HepG2 (cell line): ENCODE measurements at regions not wholly inside any gene's neighbourhood (a gene's known extent, or its start where the extent isn't known, plus 50 kb on each side); places are given as distances from the start of the nearest gene placed in this dataset.
A peak's percentile ranks its signal among the peaks of the same experiment; 100 is the strongest.

ENCODE experiments used
- ASH2L ChIP-seq: fragments of 300-600, 200-600 bp; sonication (generic); IDR thresholded peaks from 2 replicates; pipeline ENCODE4 v1.7.0; 2017; ENCODE audit warnings: low read depth, mild to moderate bottlenecking, moderate library complexity, mixed read lengths, low read length; ENCODE audit not compliant: insufficient read length
- DRAP1 ChIP-seq: IDR thresholded peaks from 2 replicates; pipeline ENCODE4 v1.6.1; 2016; ENCODE audit warnings: missing genetic modification reagents, missing compliant biosample characterization
- FOXO1 ChIP-seq: sonication (generic); formaldehyde crosslinking; IDR thresholded peaks from 2 replicates; pipeline ENCODE4 v1.4.0; 2020; ENCODE audit warnings: missing genetic modification reagents
- FOXO4 ChIP-seq: sonication (generic); formaldehyde crosslinking; conservative IDR thresholded peaks from 2 replicates; pipeline ENCODE4 v1.8.1; 2023; ENCODE audit warnings: missing genetic modification reagents
- FOXP1 ChIP-seq, 2 experiments: fragments of 450-650 bp in 1 of 2; IDR thresholded peaks; 2 replicates each; pipeline ENCODE4 v1.6.1; 2017 to 2018; ENCODE audit warnings: antibody characterized with exemption in 1 of 2
- IRF1 ChIP-seq: sonication (generic); formaldehyde crosslinking; IDR thresholded peaks from 2 replicates; pipeline ENCODE4 v1.4.0; 2020; ENCODE audit warnings: low read depth, mild to moderate bottlenecking, missing genetic modification reagents
- LBX2 ChIP-seq: sonication (generic); formaldehyde crosslinking; IDR thresholded peaks from 2 replicates; pipeline ENCODE4 v1.5.0; 2020; ENCODE audit warnings: missing genetic modification reagents, mild to moderate bottlenecking, borderline replicate concordance
- NFYB ChIP-seq: sonication (generic); formaldehyde crosslinking; IDR thresholded peaks from 2 replicates; pipeline ENCODE4 v1.4.0; 2020; ENCODE audit warnings: missing genetic modification reagents
- NR2F2 ChIP-seq: IDR thresholded peaks from 2 replicates; pipeline ENCODE4 v1.6.1; 2012; ENCODE audit warnings: low read depth, inconsistent platforms, borderline replicate concordance
- SMAD3 ChIP-seq: sonication (generic); formaldehyde crosslinking; IDR thresholded peaks from 2 replicates; pipeline ENCODE4 v1.4.0; 2020; ENCODE audit warnings: missing genetic modification reagents
- SP4 ChIP-seq: sonication (generic); formaldehyde crosslinking; IDR thresholded peaks from 2 replicates; pipeline ENCODE4 v1.8.1; 2023; ENCODE audit warnings: mild to moderate bottlenecking, missing genetic modification reagents
- SRSF1 ChIP-seq: fragments of 200-400 bp; formaldehyde crosslinking; optimal IDR thresholded peaks from 2 replicates; pipeline ENCODE3; 2017; ENCODE audit warnings: mild to moderate bottlenecking, low read depth, low read length, moderate library complexity
- TBX2 ChIP-seq: sonication (generic); formaldehyde crosslinking; IDR thresholded peaks from 2 replicates; pipeline ENCODE4 v1.5.0; 2020; ENCODE audit warnings: missing genetic modification reagents, mild to moderate bottlenecking, borderline replicate concordance
- ZBTB20 ChIP-seq: sonication (generic); formaldehyde crosslinking; IDR thresholded peaks from 2 replicates; pipeline ENCODE4 v1.8.1; 2023; ENCODE audit warnings: missing genetic modification reagents, low read depth, mild to moderate bottlenecking, borderline replicate concordance
- ZBTB25 ChIP-seq: IDR thresholded peaks from 2 replicates; pipeline ENCODE4 v1.6.1; 2018; ENCODE audit warnings: missing genetic modification reagents
- ZMYM4 ChIP-seq: sonication (generic); formaldehyde crosslinking; IDR thresholded peaks from 2 replicates; pipeline ENCODE4 v1.8.1; 2023; ENCODE audit warnings: mild to moderate bottlenecking, missing genetic modification reagents
- ZNF124 ChIP-seq: sonication (generic); formaldehyde crosslinking; IDR thresholded peaks from 2 replicates; pipeline ENCODE4 v1.4.0; 2020; ENCODE audit warnings: missing genetic modification reagents
- ZNF329 ChIP-seq: sonication (generic); formaldehyde crosslinking; IDR thresholded peaks from 2 replicates; pipeline ENCODE4 v1.9.0; 2021; ENCODE audit warnings: low read depth, mild to moderate bottlenecking, missing genetic modification reagents
- ZNF44 ChIP-seq: sonication (generic); formaldehyde crosslinking; IDR thresholded peaks from 2 replicates; pipeline ENCODE4 v1.5.1; 2020; ENCODE audit warnings: mild to moderate bottlenecking, missing genetic modification reagents
- ZNF619 ChIP-seq: sonication (generic); formaldehyde crosslinking; IDR thresholded peaks from 2 replicates; pipeline ENCODE4 v1.4.0; 2020; ENCODE audit warnings: mild to moderate bottlenecking, missing genetic modification reagents
- ZNF83 ChIP-seq: sonication (generic); formaldehyde crosslinking; IDR thresholded peaks from 2 replicates; pipeline ENCODE4 v1.4.0; 2020; ENCODE audit warnings: missing genetic modification reagents, mild to moderate bottlenecking, borderline replicate concordance
- ZUFSP ChIP-seq: sonication (generic); formaldehyde crosslinking; IDR thresholded peaks from 2 replicates; pipeline ENCODE4 v1.9.0; 2021; ENCODE audit warnings: missing genetic modification reagents, mild to moderate bottlenecking, borderline replicate concordance

- TF ChIP-seq FOXO4 (CRISPR knock-in tag) (no peak), ZMYM4 (CRISPR knock-in tag) (peak; percentile 92), ASH2L (peak; percentile 94), IRF1 (CRISPR knock-in tag) (no peak), LBX2 (no peak), ZNF619 (CRISPR knock-in tag) (peak; percentile 92), ZBTB20 (CRISPR knock-in tag) (peak; percentile 59; the same call in 1 of the 2 replicates), NFYB (CRISPR knock-in tag) (peak; percentile 9; the same call in 1 of the 2 replicates), ZNF44 (CRISPR knock-in tag) (peak; percentile 90), DRAP1 (peak; percentile 56), ZNF124 (CRISPR knock-in tag) (no peak; the same call in 1 of the 2 replicates), FOXP1 (IDR thresholded peaks at IDR 0.05) (no peak), FOXP1 (CRISPR knock-in tag; IDR thresholded peaks at IDR 0.05) (peak; percentile 40; the same call in 1 of the 2 replicates), SRSF1 (peak; percentile 99), NR2F2 (no peak), FOXO1 (CRISPR knock-in tag) (peak; percentile 43; the same call in 1 of the 2 replicates), ZNF329 (CRISPR knock-in tag) (peak; percentile 7; the same call in 1 of the 2 replicates), SP4 (CRISPR knock-in tag) (peak; percentile 71; the same call in 1 of the 2 replicates), ZUFSP (CRISPR knock-in tag) (no peak), SMAD3 (peak; percentile 81), ZNF83 (CRISPR knock-in tag) (no peak), TBX2 (peak; percentile 91), ZBTB25 (CRISPR knock-in tag) (peak; percentile 69)
Observed at GRCh38 chr2:42974721-42975717, 182.6 kb upstream of the HAAO start (continued).
